ENCODE measurements at regions not wholly inside any gene's neighbourhood (a gene's known extent, or its start where the extent isn't known, plus 50 kb on each side); places are given as distances from the start of the nearest gene placed in this dataset.
A peak's percentile ranks its signal among the peaks of the same experiment; 100 is the strongest.

GRCh38 chr3:64342940-64343688, 117.8 kb upstream of the PRICKLE2 start:
- H3K4me3 ChIP-seq (ENCODE audit: low read length in 3 of 3), result no peak overlapping the region
- intact Hi-C loops (cut with DNase I), result no loop called here
- no peak overlapping the region for H3K9ac ChIP-seq (ENCODE audit: low read length in 3 of 3)
- H3K4me1 ChIP-seq (ENCODE audit: control insufficient read depth in 2 of 3, insufficient read depth in 2 of 3, low read depth in 1 of 3, low read length in 3 of 3), result peaks cover 8 to 29% (median 12%) of the 10 kb centered on the region in 3 donors
- no peaks in the 10 kb centered on the region for H3K36me3 ChIP-seq (ENCODE audit: control insufficient read depth in 2 of 3, insufficient read depth in 3 of 3, low read length in 3 of 3)
- H3K9me3 ChIP-seq (ENCODE audit: control insufficient read depth in 2 of 3, insufficient read depth in 1 of 3, low read length in 3 of 3), result no peaks in the 10 kb centered on the region
- H3K27ac ChIP-seq (ENCODE audit: low read depth in 2 of 2, low read length in 2 of 2), result no peak overlapping the region
- DNase-seq (peak in 3 of 5 donors; percentile 38 to 58 (median 43)), FAIRE-seq (no peak)
- H3K27me3 ChIP-seq (ENCODE audit: control insufficient read depth, insufficient read depth, low read length), result no peaks in the 10 kb centered on the region
- no peak for TF ChIP-seq CTCF (IDR thresholded peaks at IDR 0.05; ENCODE audit: borderline replicate concordance, extremely low read depth, insufficient read depth)

- DNase-seq (no peak), FAIRE-seq (no peak)
- no peak overlapping the region for H3K4me3 ChIP-seq (ENCODE audit: low read length in 3 of 3)
- no peaks in the 10 kb centered on the region for H3K36me3 ChIP-seq (ENCODE audit: control insufficient read depth in 2 of 3, insufficient read depth in 3 of 3, low read length in 3 of 3)
- H3K9me3 ChIP-seq (ENCODE audit: control insufficient read depth in 2 of 3, insufficient read depth in 1 of 3, low read length in 3 of 3), result no peaks in the 10 kb centered on the region
- peaks cover 8 to 29% (median 12%) of the 10 kb centered on the region in 3 donors for H3K4me1 ChIP-seq (ENCODE audit: control insufficient read depth in 2 of 3, insufficient read depth in 2 of 3, low read depth in 1 of 3, low read length in 3 of 3)
- H3K9ac ChIP-seq (ENCODE audit: low read length in 3 of 3), result no peak overlapping the region
- H3K27ac ChIP-seq (ENCODE audit: low read depth in 2 of 2, low read length in 2 of 2), result peak overlapping the region; percentile 8 to 71
- H3K27me3 ChIP-seq (ENCODE audit: control insufficient read depth, insufficient read depth, low read length), result no peaks in the 10 kb centered on the region
- no peak for TF ChIP-seq CTCF (IDR thresholded peaks at IDR 0.05; ENCODE audit: borderline replicate concordance, extremely low read depth, insufficient read depth)
- intact Hi-C loops (cut with DNase I), result no loop called here
These were observed 116.0 kb upstream of the PRICKLE2 start for GRCh38 chr3:64341296-64341695.

- peak overlapping the region; percentile 8 to 71 for H3K27ac ChIP-seq (ENCODE audit: low read depth in 2 of 2, low read length in 2 of 2)
- intact Hi-C loops (cut with DNase I), result no loop called here
- DNase-seq (peak in 2 of 5 donors; percentile 34 to 69), FAIRE-seq (no peak)
- peaks cover 8 to 24% (median 12%) of the 10 kb centered on the region in 3 donors for H3K4me1 ChIP-seq (ENCODE audit: control insufficient read depth in 2 of 3, insufficient read depth in 2 of 3, low read depth in 1 of 3, low read length in 3 of 3)
- H3K4me3 ChIP-seq (ENCODE audit: low read length in 3 of 3), result no peak overlapping the region
- no peaks in the 10 kb centered on the region for H3K9me3 ChIP-seq (ENCODE audit: control insufficient read depth in 2 of 3, insufficient read depth in 1 of 3, low read length in 3 of 3)
- H3K36me3 ChIP-seq (ENCODE audit: control insufficient read depth in 2 of 3, insufficient read depth in 3 of 3, low read length in 3 of 3), result no peaks in the 10 kb centered on the region
- H3K27me3 ChIP-seq (ENCODE audit: control insufficient read depth, insufficient read depth, low read length), result no peaks in the 10 kb centered on the region
- H3K9ac ChIP-seq (ENCODE audit: low read length in 3 of 3), result no peak overlapping the region
- no peak for TF ChIP-seq CTCF (IDR thresholded peaks at IDR 0.05; ENCODE audit: borderline replicate concordance, extremely low read depth, insufficient read depth)
These were observed 115.4 kb upstream of the PRICKLE2 start for GRCh38 chr3:64340641-64341101.

All from kidney (tissue), 13 donors.